PC-3 (cell line): ENCODE measurements at regions not wholly inside any gene's neighbourhood (a gene's known extent, or its start where the extent isn't known, plus 50 kb on each side); places are given as distances from the start of the nearest gene placed in this dataset.

ENCODE experiments used
- ATAC-seq: fragments of 200-7000 bp; cut with Tn5 transposase; 2 replicates; pipeline ENCODE4 v1.9.1; 2020; ENCODE audit warnings: mild to moderate bottlenecking, moderate library complexity
- BruUV-seq: library from RNA; stranded (reverse); fragments of 400-500 nt; replicated peaks from 2 replicates; lab custom pipeline; 2021; lab: Mats Ljungman, UMichigan
- CTCF ChIA-PET: fragments of 300-600 bp; sonication (Branson Sonifier 250); formaldehyde crosslinking; loops from one replicate; lab custom pipeline; 2022; ENCODE audit warnings: antibody characterized with exemption; lab: Charles Lee
- POLR2A ChIA-PET: fragments of 300-600 bp; sonication (Branson Sonifier 250); formaldehyde crosslinking; loops from one replicate; lab custom pipeline; 2022; ENCODE audit warnings: antibody characterized with exemption; ENCODE audit not compliant: unreplicated experiment; lab: Charles Lee
- DNase-seq: peaks from one replicate; pipeline ENCODE4 v3.0.0-alpha.2; 2015
- H2AFZ ChIP-seq: fragments of 300-600 bp; sonication (generic); 2 replicates; pipeline ENCODE4 v1.6.0; 2016; ENCODE audit warnings: antibody characterized with exemption, low read length
- H3F3A ChIP-seq: fragments of 300-600 bp; sonication (generic); one replicate; pipeline ENCODE4 v1.6.0; 2017; ENCODE audit warnings: antibody characterized with exemption, low read length, control low read depth, mild to moderate bottlenecking; ENCODE audit not compliant: unreplicated experiment
- H3K27ac ChIP-seq: fragments of 300-600 bp; sonication (generic); 2 replicates; pipeline ENCODE4 v1.5.1; 2016; ENCODE audit warnings: mild to moderate bottlenecking, low read length
- H3K27me3 ChIP-seq: fragments of 300-600 bp; sonication (generic); 2 replicates; pipeline ENCODE4 v1.6.1; 2016; ENCODE audit warnings: low read length, mixed read lengths
- H3K36me3 ChIP-seq: fragments of 300-600 bp; sonication (generic); 2 replicates; pipeline ENCODE4 v1.6.1; 2016; ENCODE audit warnings: low read depth, mixed run types, low read length, mixed read lengths
- H3K4me1 ChIP-seq: fragments of 300-600 bp; sonication (generic); 2 replicates; pipeline ENCODE4 v1.5.1; 2016; ENCODE audit warnings: low read length; ENCODE audit not compliant: insufficient read depth
- H3K4me2 ChIP-seq: fragments of 300-600 bp; sonication (generic); 2 replicates; pipeline ENCODE4 v1.6.0; 2016; ENCODE audit warnings: low read length
- H3K4me3 ChIP-seq: fragments of 300-600 bp; sonication (generic); 2 replicates; pipeline ENCODE4 v1.5.1; 2016; ENCODE audit warnings: mild to moderate bottlenecking, low read length, mixed read lengths
- H3K79me2 ChIP-seq: fragments of 300-600 bp; sonication (generic); 2 replicates; pipeline ENCODE4 v1.6.1; 2017; ENCODE audit warnings: low read length, mixed read lengths
- H3K9ac ChIP-seq: fragments of 300-600 bp; sonication (generic); 2 replicates; pipeline ENCODE4 v1.6.0; 2016; ENCODE audit warnings: mild to moderate bottlenecking, low read length
- H3K9me2 ChIP-seq: fragments of 300-600 bp; sonication (generic); replicated peaks from 2 replicates; pipeline ENCODE4 v1.6.1; 2016; ENCODE audit warnings: mixed run types, low read length, mixed read lengths
- H3K9me3 ChIP-seq: fragments of 300-600 bp; sonication (generic); 2 replicates; pipeline ENCODE4 v1.6.1; 2016; ENCODE audit warnings: low read length, mixed read lengths
- H4K20me1 ChIP-seq: fragments of 300-600 bp; sonication (generic); 2 replicates; pipeline ENCODE4 v1.6.1; 2016; ENCODE audit warnings: low read length, mixed read lengths
- EZH2 ChIP-seq: fragments of 300-600 bp; sonication (generic); IDR thresholded peaks from one replicate; pipeline ENCODE4 v1.6.1; 2017; ENCODE audit warnings: antibody characterized with exemption, mild to moderate bottlenecking, low read length; ENCODE audit not compliant: unreplicated experiment
- EZH2phosphoT487 ChIP-seq: fragments of 300-600 bp; sonication (generic); IDR thresholded peaks from 2 replicates; pipeline ENCODE4 v1.6.1; 2018; ENCODE audit warnings: mild to moderate bottlenecking, antibody characterized with exemption, low read length, borderline replicate concordance
- intact Hi-C: fragments of 100-400 bp; cut with micrococcal nuclease; formaldehyde crosslinking; loops from 2 replicates; pipeline ENCODE4 v1.9.0; 2023
- TF ChIP-seq, protein P1 (sequence below): fragments of 300-600 bp; sonication (generic); conservative IDR thresholded peaks from 2 replicates; pipeline ENCODE4 v1.5.1; 2017; ENCODE audit warnings: antibody characterized with exemption, low read depth, mild to moderate bottlenecking, low read length

DNA sequence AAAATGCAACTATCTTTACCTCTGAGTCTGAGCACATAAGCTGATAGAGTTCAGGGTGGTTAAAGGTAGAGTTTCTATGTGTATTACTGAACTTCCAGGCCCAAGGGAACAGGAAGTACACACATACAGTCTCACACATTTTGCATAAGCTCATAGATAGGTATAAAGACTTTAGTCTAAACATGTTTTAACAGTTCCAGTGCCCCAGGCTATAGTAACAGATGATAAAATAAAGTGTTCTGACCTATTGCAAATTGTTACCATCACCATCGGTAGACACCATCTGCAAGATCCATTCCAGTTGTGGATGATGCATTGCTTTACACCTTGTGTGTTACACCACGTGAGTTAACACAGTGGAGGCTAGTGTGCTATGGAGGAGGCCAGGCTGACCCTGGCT lies 95.8 kb downstream of the TMEM174 start:
- Histone ChIP-seq H3K27me3 (no peaks in the 10 kb centered on the region), H3F3A (no peaks in the 10 kb centered on the region), H3K9ac (no peak overlapping the region), H3K27ac (no peak overlapping the region), H3K79me2 (no peaks in the 10 kb centered on the region), H2AFZ (no peak overlapping the region), H3K4me3 (no peak overlapping the region), H3K9me3 (no peaks in the 10 kb centered on the region), H3K36me3 (no peaks in the 10 kb centered on the region), H3K4me2 (no peak overlapping the region), H4K20me1 (no peaks in the 10 kb centered on the region), H3K9me2 (no peaks in the 10 kb centered on the region), H3K4me1 (peaks cover 4% of the 10 kb centered on the region; the same call in 1 of the 2 replicates)
- ATAC-seq (no peak), DNase-seq (no peak)
- CTCF ChIA-PET: no interaction called here
- intact Hi-C loops: no loop called here
- POLR2A ChIA-PET: no interaction called here
- BruUV-seq: no TSS peak
- no peak for TF ChIP-seq EZH2
- no peak for TF ChIP-seq EZH2phosphoT487
- TF ChIP-seq, protein P1, sequence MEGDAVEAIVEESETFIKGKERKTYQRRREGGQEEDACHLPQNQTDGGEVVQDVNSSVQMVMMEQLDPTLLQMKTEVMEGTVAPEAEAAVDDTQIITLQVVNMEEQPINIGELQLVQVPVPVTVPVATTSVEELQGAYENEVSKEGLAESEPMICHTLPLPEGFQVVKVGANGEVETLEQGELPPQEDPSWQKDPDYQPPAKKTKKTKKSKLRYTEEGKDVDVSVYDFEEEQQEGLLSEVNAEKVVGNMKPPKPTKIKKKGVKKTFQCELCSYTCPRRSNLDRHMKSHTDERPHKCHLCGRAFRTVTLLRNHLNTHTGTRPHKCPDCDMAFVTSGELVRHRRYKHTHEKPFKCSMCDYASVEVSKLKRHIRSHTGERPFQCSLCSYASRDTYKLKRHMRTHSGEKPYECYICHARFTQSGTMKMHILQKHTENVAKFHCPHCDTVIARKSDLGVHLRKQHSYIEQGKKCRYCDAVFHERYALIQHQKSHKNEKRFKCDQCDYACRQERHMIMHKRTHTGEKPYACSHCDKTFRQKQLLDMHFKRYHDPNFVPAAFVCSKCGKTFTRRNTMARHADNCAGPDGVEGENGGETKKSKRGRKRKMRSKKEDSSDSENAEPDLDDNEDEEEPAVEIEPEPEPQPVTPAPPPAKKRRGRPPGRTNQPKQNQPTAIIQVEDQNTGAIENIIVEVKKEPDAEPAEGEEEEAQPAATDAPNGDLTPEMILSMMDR: no peak

DNA sequence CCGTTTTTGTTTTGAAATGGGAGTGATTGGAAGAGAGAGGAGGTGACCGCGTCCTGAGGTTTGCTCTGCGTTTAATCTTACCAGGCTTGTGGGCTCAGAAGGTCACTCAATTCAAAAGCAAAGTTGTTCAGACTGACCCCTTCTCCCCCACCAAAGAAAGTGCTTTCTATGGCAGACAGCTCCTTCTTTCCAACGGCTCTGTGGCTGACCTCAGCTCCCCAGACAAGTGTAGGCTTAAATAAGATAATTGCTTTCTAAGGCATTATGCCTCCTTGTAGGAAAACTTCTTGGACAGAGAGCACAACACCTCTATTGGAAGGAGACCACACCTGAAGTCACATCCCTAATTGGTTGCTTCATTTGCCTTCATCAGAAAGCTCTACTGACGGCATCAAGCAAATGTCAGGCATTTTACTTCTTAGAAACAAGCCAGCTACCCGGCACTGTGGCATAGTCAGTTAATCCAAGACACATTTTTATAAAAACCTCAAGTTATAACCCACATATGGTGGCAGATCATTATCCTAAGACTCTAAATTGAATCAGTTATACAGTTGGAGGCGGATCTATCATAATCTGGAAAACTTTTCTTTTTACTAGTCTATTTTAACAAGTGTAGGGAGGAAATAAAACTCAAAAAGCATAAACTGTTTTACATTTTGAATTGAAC lies 94.9 kb downstream of the TMEM174 start:
- Histone ChIP-seq H3K4me2 (no peak overlapping the region), H3K9ac (no peak overlapping the region), H3K36me3 (no peaks in the 10 kb centered on the region), H3K4me3 (no peak overlapping the region), H3K27ac (no peak overlapping the region), H3K9me2 (no peaks in the 10 kb centered on the region), H4K20me1 (no peaks in the 10 kb centered on the region), H3K79me2 (no peaks in the 10 kb centered on the region), H3K9me3 (no peaks in the 10 kb centered on the region), H2AFZ (no peak overlapping the region), H3K4me1 (no peaks in the 10 kb centered on the region), H3F3A (no peaks in the 10 kb centered on the region), H3K27me3 (no peaks in the 10 kb centered on the region)
- ChIA-PET CTCF (no interaction called here), POLR2A (no interaction called here)
- ATAC-seq: no peak
- no TSS peak for BruUV-seq
- TF ChIP-seq EZH2phosphoT487: no peak
- no peak for TF ChIP-seq EZH2
- TF ChIP-seq, protein P1: no peak
- intact Hi-C loops: no loop called here
- DNase-seq: no peak

DNA sequence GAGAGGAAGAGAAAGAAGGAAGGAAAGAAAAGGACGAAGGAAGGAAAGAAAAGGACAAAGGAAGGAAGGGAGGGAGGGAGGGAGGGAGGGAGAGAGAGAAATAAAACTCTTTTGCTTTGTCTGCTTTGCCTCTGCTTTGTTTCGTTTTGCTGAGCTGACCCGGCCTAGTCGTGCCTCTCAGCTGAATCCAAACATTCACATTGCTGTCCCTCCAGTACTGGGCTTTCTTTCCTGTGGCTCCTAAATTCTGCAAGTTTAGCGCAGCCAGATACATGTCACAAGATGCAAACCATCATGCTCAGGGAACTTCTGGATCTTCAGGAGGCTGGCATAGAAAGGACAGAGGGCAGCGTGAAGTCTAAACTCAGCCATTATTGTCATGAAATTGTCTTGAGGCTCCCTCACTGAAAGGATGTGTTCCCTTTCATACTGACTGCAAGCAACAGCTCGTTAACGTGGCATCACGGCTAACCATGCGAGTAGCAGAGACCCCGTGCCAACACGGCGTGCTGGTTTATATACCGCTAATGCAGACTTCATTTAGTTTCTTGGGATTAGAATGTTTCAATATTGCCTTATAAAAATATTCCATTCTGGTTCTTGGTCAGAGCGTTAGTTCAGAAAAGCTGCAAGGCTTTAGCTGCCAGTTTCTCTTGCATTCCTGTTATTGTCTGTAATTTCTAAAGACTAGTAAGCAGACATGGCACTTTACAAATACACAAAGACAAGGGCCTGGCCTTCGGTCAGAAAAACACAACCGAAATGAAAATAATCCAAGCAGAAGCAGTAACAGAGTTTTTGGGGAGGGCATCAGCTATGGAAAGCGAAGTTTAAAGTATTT lies 94.2 kb downstream of the TMEM174 start:
- no peak overlapping the region for H3K4me2 ChIP-seq
- H3F3A ChIP-seq: no peaks in the 10 kb centered on the region
- ATAC-seq (no peak), DNase-seq (no peak)
- H2AFZ ChIP-seq: no peak overlapping the region
- H3K4me1 ChIP-seq: no peaks in the 10 kb centered on the region
- no peaks in the 10 kb centered on the region for H3K9me2 ChIP-seq
- CTCF ChIA-PET: no interaction called here
- POLR2A ChIA-PET: no interaction called here
- TF ChIP-seq EZH2phosphoT487: no peak
- no peak for TF ChIP-seq EZH2
- TF ChIP-seq, protein P1: no peak
- H3K27me3 ChIP-seq: no peaks in the 10 kb centered on the region
- H3K79me2 ChIP-seq: no peaks in the 10 kb centered on the region
- H3K9me3 ChIP-seq: no peaks in the 10 kb centered on the region
- no peak overlapping the region for H3K4me3 ChIP-seq
- H3K36me3 ChIP-seq: no peaks in the 10 kb centered on the region
- no TSS peak for BruUV-seq
- no peak overlapping the region for H3K27ac ChIP-seq
- no peak overlapping the region for H3K9ac ChIP-seq
- intact Hi-C loops: no loop called here
- H4K20me1 ChIP-seq: no peaks in the 10 kb centered on the region
